HG03280 (cell line): ENCODE measurements at regions not wholly inside any gene's neighbourhood (a gene's known extent, or its start where the extent isn't known, plus 50 kb on each side); places are given as distances from the start of the nearest gene placed in this dataset.

Experiments
- ATAC-seq: cut with Tn5 transposase; IDR thresholded peaks from one replicate; pipeline ENCODE4 v1.9.1; 2021; ENCODE audit warnings: mild to moderate bottlenecking, moderate library complexity; ENCODE audit not compliant: unreplicated experiment

GRCh38 chr3:176574786-176575185, 622.5 kb downstream of the TBL1XR1 start:
- no peak for ATAC-seq

DNA sequence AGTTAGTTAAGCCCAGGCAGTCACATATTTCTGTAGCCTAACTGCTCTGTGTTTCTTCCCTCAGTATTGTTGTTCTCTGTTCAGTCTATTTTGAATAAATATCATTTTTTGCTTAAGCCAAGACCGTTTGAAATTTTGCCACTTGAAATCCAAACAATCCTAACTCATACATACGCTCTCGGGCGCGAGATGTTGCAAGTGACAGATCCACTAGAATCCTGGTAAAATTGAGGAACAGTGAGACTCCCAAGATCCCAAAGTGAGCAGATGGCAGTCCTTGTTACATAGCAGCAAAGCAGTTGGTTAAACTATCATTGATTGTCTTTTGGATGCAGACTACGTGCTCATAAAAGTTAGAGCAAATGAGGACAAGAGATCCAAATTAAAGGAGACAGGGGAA, 625.4 kb downstream of the TBL1XR1 start:
- ATAC-seq, result no peak

DNA sequence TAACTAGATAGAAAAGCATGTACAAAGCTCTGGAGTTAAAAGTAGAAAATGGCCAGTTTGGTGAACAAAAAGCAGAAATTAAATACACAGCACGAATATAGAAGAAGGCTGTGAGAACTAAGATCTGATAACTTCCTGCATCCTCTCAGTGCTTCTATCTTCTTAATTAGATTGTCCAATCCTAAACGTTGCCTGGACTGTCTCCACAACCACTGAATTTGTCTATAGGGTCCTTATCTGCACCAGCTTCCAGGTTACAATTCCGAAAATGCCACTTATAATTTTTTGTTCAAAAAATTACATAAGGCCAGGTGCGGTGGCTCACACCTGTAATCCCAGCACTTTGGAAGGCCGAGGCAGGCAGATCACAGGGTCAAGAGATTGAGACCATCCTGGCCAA, 626.3 kb downstream of the TBL1XR1 start:
- ATAC-seq, result no peak

DNA sequence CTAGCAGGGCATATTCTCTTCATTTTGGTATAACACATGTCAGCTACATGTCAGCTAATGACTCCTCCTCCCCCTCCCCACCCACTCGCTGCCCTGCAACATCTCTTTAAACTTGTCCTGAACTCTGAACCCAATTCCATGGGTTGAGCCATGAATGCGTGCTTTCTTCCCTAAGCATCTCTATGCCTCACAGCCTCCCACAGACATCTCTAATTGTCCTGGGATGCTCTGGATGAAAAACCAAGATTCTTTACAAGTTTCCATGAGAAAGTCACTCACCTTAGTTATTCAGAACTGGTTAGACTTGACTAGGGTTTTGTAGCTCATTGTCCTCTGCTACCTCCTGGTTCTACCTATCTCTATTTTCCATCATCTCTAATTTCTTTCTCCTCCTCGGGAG, 629.1 kb downstream of the TBL1XR1 start:
- no peak for ATAC-seq

DNA sequence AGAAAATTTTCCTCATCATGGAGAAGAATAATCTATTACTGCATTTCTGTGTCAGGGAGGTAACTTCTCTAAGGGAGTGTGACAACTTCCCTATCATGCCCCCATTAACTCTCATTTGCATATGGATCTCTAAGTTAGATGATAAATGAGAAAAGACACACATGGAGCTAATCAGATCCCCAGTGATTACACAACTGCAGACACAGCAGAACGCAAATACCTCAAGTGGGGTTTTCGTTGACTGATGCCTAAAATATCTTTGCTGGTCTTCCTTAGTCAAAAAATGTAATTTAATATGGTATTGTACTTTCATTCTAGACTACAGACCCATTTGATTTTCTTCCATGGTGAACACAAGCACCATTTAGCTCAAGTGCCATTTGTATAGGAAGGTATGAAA, 630.5 kb downstream of the TBL1XR1 start:
- ATAC-seq, result no peak

GRCh38 chr3:176562331-176562730, 635.0 kb downstream of the TBL1XR1 start:
- ATAC-seq, result no peak

DNA sequence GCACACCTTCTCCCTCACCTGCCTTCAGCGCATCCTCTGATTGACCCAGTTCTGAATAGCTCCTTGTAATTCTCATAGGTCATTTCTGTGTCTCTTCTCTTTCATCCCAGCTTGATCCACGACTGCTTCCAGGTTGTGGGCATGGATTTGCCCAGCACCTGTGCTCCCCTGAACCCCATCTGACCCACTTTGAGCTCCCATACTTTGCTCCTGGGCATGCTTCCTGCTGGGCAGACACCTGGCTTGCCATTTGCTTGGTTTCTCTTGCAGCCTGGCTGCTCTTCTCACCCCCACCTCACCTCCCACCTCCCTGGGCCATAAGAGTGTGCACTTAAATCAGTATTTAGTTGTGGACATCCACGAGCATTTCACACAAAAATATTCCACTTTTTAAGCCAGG, 635.5 kb downstream of the TBL1XR1 start:
- ATAC-seq, result no peak

GRCh38 chr3:176554791-176555654, 642.3 kb downstream of the TBL1XR1 start:
- no peak for ATAC-seq

- ATAC-seq, result no peak
These were observed 643.0 kb downstream of the TBL1XR1 start for GRCh38 chr3:176554264-176554663.

DNA sequence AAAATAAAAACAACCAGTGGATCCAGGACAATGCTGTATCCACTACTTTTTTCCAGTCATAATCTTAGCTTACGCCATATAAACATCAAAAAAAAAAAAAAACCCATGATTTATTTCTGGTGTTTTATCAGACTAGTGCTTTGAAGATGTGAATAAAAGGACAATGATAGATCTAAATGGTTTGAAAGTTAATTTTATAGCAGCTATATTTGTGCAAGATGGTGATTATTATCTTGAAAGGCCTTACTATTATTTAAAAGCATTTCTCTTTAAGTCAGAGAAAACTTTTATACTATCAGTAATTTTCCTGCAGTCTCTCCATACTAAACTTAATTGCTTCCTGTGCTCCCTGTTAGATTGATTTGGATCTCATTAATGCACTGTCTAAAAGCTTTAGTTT, 670.3 kb downstream of the TBL1XR1 start:
- no peak for ATAC-seq

- no peak for ATAC-seq
These were observed 671.1 kb downstream of the TBL1XR1 start for GRCh38 chr3:176526225-176526624.

DNA sequence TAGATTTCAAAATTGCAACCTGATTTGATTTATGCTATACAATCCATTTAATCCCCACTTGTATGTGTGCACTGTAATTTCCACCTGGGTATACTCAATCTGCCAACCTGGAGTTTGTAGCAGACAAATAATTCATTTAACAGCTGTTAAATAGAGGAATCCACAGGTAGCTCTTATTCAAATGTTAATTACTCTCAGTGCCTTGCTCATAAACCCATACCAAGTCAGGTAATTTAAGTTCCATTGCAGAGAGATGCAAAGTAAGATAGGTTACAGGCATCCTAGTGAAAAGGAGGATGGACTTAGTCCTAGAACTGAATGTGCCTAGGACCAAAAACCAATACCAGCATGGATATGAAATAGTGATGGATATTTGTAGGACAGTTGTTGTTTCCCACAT, 674.2 kb downstream of the TBL1XR1 start:
- no peak for ATAC-seq

- ATAC-seq, result no peak
These were observed 674.8 kb downstream of the TBL1XR1 start for GRCh38 chr3:176522436-176522835.

GRCh38 chr3:176521531-176522175, 675.6 kb downstream of the TBL1XR1 start:
- no peak for ATAC-seq

- ATAC-seq, result no peak
These were observed 683.0 kb downstream of the TBL1XR1 start for GRCh38 chr3:176514297-176514696.

DNA sequence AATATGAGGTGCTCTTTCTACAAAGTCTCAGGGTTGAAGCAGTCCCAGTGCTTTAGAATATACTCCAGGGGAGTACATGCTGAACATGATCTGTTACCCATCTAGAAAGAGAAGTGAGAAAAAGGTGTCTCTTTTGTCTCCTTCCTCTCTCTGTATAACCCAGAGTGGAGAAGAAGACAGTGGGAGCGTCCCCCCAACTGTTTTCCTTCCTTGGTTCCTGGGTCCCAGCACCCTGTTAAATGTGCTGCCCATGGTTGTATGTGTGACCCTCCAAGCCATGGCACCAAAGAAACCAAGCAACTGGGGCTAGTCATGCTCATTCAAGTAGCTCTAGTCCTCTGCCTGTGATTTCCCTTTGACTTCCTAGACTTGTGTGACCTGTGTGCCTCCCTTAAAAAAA, 683.7 kb downstream of the TBL1XR1 start:
- ATAC-seq, result no peak

- no peak for ATAC-seq
These were observed 685.2 kb downstream of the TBL1XR1 start for GRCh38 chr3:176512037-176512436.

DNA sequence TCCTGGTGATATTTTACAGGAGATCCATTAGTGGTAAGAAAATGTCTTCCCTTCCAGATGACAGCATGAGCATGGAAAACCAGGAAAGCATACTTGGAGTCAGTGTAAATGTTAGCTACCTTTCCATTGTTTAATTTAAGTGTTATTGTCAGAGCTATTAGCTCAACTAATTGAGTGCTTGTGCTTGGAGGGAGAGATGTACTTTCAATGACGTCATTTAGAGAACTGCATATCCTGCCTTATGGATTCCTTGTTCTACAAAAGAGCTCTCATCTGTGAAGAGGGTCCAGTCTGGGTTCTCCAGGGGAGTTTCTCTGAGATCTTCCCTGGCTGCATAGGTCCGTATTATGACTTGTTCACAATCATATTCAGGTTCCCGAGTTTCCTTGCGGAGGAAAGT, 687.2 kb downstream of the TBL1XR1 start:
- no peak for ATAC-seq

- no peak for ATAC-seq
These were observed 691.2 kb downstream of the TBL1XR1 start for GRCh38 chr3:176505878-176506621.

DNA sequence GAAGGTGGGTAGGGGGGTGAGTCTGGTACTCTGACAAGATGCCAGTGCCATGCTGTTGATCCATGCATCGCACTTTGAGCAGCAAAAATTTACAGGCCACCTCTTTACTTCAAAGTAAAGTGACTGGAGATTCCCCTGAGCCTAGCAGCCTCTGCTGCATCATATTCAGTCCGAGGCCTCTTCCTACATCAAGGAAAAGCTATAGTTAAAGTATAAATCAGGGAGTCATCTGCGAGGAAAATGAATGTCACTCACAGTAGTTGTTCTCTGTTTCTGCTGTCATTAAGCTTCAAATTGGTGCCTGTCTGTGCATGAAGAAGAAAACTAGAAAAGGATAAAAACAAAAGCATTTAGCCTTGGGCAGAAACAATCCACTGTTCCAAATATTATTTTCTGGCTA, 706.2 kb downstream of the TBL1XR1 start:
- ATAC-seq, result no peak

DNA sequence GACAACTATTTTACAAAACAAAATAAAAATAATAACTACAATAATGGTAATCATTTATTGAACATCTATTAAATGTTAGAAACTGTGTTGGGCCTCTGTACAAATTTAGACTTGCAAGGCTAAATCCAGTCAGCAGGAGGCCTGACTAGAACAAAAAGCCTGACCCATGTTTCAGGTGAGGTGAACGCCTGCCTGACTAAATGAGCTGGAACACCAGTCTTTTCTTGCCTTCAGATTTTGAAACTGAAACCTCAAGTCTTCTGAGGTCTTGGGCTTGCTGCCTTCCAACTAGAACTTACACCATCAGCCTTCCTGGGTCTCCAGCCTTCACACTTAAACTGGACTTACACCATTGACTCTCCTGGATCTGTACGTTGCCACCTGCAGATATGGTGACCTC, 706.9 kb downstream of the TBL1XR1 start:
- ATAC-seq, result no peak

GRCh38 chr3:176479248-176479647, 718.0 kb downstream of the TBL1XR1 start:
- ATAC-seq, result no peak
